H1 (cell line): ENCODE measurements at regions not wholly inside any gene's neighbourhood (a gene's known extent, or its start where the extent isn't known, plus 50 kb on each side); places are given as distances from the start of the nearest gene placed in this dataset.

Source experiments
- CTCF ChIA-PET: fragments of 300-600 bp; sonication (Branson Sonifier 250); formaldehyde crosslinking; loops from one replicate; lab custom pipeline; 2021; ENCODE audit not compliant: partially characterized antibody; lab: Charles Lee
- POLR2A ChIA-PET: fragments of 300-600 bp; sonication (Branson Sonifier 250); formaldehyde crosslinking; loops from one replicate; lab custom pipeline; 2021; ENCODE audit warnings: inconsistent platforms; ENCODE audit not compliant: partially characterized antibody; lab: Charles Lee
- DNase-seq, 2 experiments: peaks; one replicate each; pipeline versions ENCODE4 v3.0.0 to v3.0.0-alpha.2; 2010 to 2022; ENCODE audit warnings: low spot score in 2 of 2, low read depth in 1 of 2, mixed read lengths in 1 of 2
- FAIRE-seq: peaks from 2 replicates; lab custom pipeline; 2011; peaks lifted over from hg19 to GRCh38; lab: Jason Lieb, UNC
- H2AFZ ChIP-seq: 2 replicates; pipeline ENCODE4 v1.8.1; 2012; ENCODE audit warnings: low read length, inconsistent platforms
- H2AK5ac ChIP-seq: 2 replicates; pipeline ENCODE4 v1.6.1; 2013; ENCODE audit warnings: low read depth, low read length
- H2BK120ac ChIP-seq: replicated peaks from 2 replicates; pipeline ENCODE3; 2013; ENCODE audit warnings: low read depth, low read length, inconsistent platforms
- H2BK12ac ChIP-seq: 2 replicates; pipeline ENCODE4 v1.6.1; 2013; ENCODE audit warnings: low read depth, low read length
- H2BK15ac ChIP-seq: 2 replicates; pipeline ENCODE4 v1.6.1; 2013; ENCODE audit warnings: low read length
- H2BK20ac ChIP-seq: 2 replicates; pipeline ENCODE4 v1.6.1; 2013; ENCODE audit warnings: low read length
- H2BK5ac ChIP-seq: 2 replicates; pipeline ENCODE4 v1.6.1; 2013; ENCODE audit warnings: low read depth, low read length
- H3K14ac ChIP-seq: 2 replicates; pipeline ENCODE4 v1.6.1; 2013; ENCODE audit warnings: inconsistent platforms; ENCODE audit not compliant: insufficient read length
- H3K18ac ChIP-seq: 2 replicates; pipeline ENCODE4 v1.6.1; 2013; ENCODE audit warnings: low read length; ENCODE audit errors: extremely low read depth
- H3K23ac ChIP-seq: 2 replicates; pipeline ENCODE4 v1.6.1; 2013; ENCODE audit warnings: inconsistent platforms; ENCODE audit not compliant: insufficient read length
- H3K23me2 ChIP-seq: 2 replicates; pipeline ENCODE4 v1.6.1; 2013; ENCODE audit warnings: low read depth, low read length
- H3K27ac ChIP-seq: 2 replicates; pipeline ENCODE4 v1.6.1; 2011; ENCODE audit warnings: low read depth, low read length, inconsistent platforms
- H3K27me3 ChIP-seq, 4 experiments: replicated peaks in 1 of 4; 1 replicate in 1 of 4; 2 replicates in 3 of 4; pipeline versions ENCODE4 v1.6.1 to v1.8.1; 2011 to 2013; ENCODE audit warnings: low read length in 3 of 4, mild to moderate bottlenecking in 3 of 4, inconsistent platforms in 2 of 4, mixed read lengths in 2 of 4, moderate library complexity in 1 of 4; ENCODE audit not compliant: control insufficient read depth in 3 of 4, insufficient read depth in 3 of 4; ENCODE audit errors: extremely low read depth in 1 of 4
- H3K36me3 ChIP-seq, 4 experiments: 2 replicates each; pipeline versions ENCODE4 v1.6.1 to v1.8.1; 2011 to 2013; ENCODE audit warnings: mild to moderate bottlenecking in 4 of 4, low read length in 3 of 4, moderate library complexity in 2 of 4, control low read depth in 1 of 4, inconsistent platforms in 1 of 4; ENCODE audit not compliant: insufficient read depth in 4 of 4, control insufficient read depth in 2 of 4
- H3K4ac ChIP-seq: replicated peaks from 2 replicates; pipeline ENCODE3; 2013; ENCODE audit warnings: low read length, low read depth, mixed read lengths, inconsistent platforms; ENCODE audit not compliant: insufficient read length
- H3K4me1 ChIP-seq, 4 experiments: replicated peaks in 1 of 4; 1 replicate in 1 of 4; 2 replicates in 3 of 4; pipeline versions ENCODE4 v1.6.1 to v1.8.1; 2011 to 2013; ENCODE audit warnings: low read length in 3 of 4, inconsistent platforms in 2 of 4, mixed read lengths in 1 of 4; ENCODE audit not compliant: insufficient read depth in 4 of 4, control insufficient read depth in 3 of 4
- H3K4me2 ChIP-seq, 2 experiments: 2 replicates each; pipeline versions ENCODE4 v1.6.1 to v1.8.1; 2011 to 2013; ENCODE audit warnings: low read depth in 2 of 2, low read length in 2 of 2, control low read depth in 1 of 2, inconsistent platforms in 1 of 2, mild to moderate bottlenecking in 1 of 2; ENCODE audit not compliant: insufficient read depth in 1 of 2
- H3K4me3 ChIP-seq, 4 experiments: fragments of 200-600, 300-600 bp in 1 of 4; sonication (generic), shearing (Covaris generic), sonication (Bioruptor Twin) in 1 of 4; 2 replicates each; pipeline versions ENCODE4 v1.5.1 to v1.8.1; 2011 to 2016; ENCODE audit warnings: low read length in 4 of 4, low read depth in 3 of 4, control low read depth in 2 of 4, inconsistent platforms in 2 of 4, mild to moderate bottlenecking in 2 of 4, mixed read lengths in 1 of 4, moderate library complexity in 1 of 4; ENCODE audit not compliant: insufficient read depth in 2 of 4; ENCODE audit errors: extremely low read depth in 1 of 4
- H3K56ac ChIP-seq: replicated peaks from 2 replicates; pipeline ENCODE3; 2013; ENCODE audit warnings: low read depth, mild to moderate bottlenecking, mixed read lengths, low read length, inconsistent platforms; ENCODE audit not compliant: insufficient read length
- H3K79me1 ChIP-seq: 2 replicates; pipeline ENCODE4 v1.6.1; 2013; ENCODE audit warnings: low read depth, low read length, control low read depth
- H3K79me2 ChIP-seq, 2 experiments: 2 replicates each; pipeline versions ENCODE4 v1.6.1 to v1.8.1; 2012 to 2013; ENCODE audit warnings: low read length in 2 of 2, mild to moderate bottlenecking in 2 of 2, inconsistent platforms in 1 of 2; ENCODE audit not compliant: insufficient read depth in 2 of 2, control insufficient read depth in 1 of 2
- H3K9ac ChIP-seq, 4 experiments: replicated peaks in 1 of 4; 1 replicate in 1 of 4; 2 replicates in 3 of 4; pipeline versions ENCODE4 v1.6.1 to v1.8.1; 2011 to 2013; ENCODE audit warnings: low read depth in 3 of 4, low read length in 3 of 4, control low read depth in 2 of 4, mild to moderate bottlenecking in 2 of 4, moderate library complexity in 2 of 4, inconsistent platforms in 1 of 4; ENCODE audit errors: extremely low read depth in 1 of 4
- H3K9me3 ChIP-seq, 2 experiments: 2 replicates each; pipeline versions ENCODE4 v1.6.1 to v1.8.1; 2012 to 2013; ENCODE audit warnings: mild to moderate bottlenecking in 2 of 2, moderate library complexity in 2 of 2, control low read depth in 1 of 2, inconsistent platforms in 1 of 2, low read depth in 1 of 2, low read length in 1 of 2, mixed read lengths in 1 of 2; ENCODE audit not compliant: insufficient read depth in 2 of 2
- H4K20me1 ChIP-seq, 2 experiments: replicated peaks in 1 of 2; 2 replicates each; pipeline versions ENCODE3 to v1.8.1; 2011 to 2013; ENCODE audit warnings: inconsistent platforms in 2 of 2, low read length in 2 of 2, mild to moderate bottlenecking in 1 of 2; ENCODE audit not compliant: insufficient read depth in 2 of 2, control insufficient read depth in 1 of 2
- H4K5ac ChIP-seq: 2 replicates; pipeline ENCODE4 v1.6.1; 2013; ENCODE audit warnings: low read length, low read depth, mixed read lengths, inconsistent platforms; ENCODE audit not compliant: insufficient read length
- H4K8ac ChIP-seq: 2 replicates; pipeline ENCODE4 v1.8.0; 2013; ENCODE audit warnings: mild to moderate bottlenecking, moderate library complexity, low read length, inconsistent platforms; ENCODE audit not compliant: insufficient read depth; ENCODE audit errors: extremely low read depth
- H4K91ac ChIP-seq: replicated peaks from 2 replicates; pipeline ENCODE3; 2013; ENCODE audit warnings: low read length, mixed read lengths, inconsistent platforms; ENCODE audit not compliant: insufficient read length
- BRCA1 ChIP-seq: IDR thresholded peaks from 2 replicates; pipeline ENCODE4 v1.6.1; 2012; ENCODE audit warnings: low read depth, low read length, improper control_type of control experiment
- CHD1 ChIP-seq: IDR thresholded peaks from 2 replicates; pipeline ENCODE4 v1.6.1; 2012; ENCODE audit warnings: low read depth, low read length, improper control_type of control experiment
- CHD2 ChIP-seq: IDR thresholded peaks from 2 replicates; pipeline ENCODE4 v1.6.1; 2012; ENCODE audit warnings: low read length, improper control_type of control experiment
- CTCF ChIP-seq, 3 experiments: IDR thresholded peaks; 1 replicate in 2 of 3; 2 replicates in 1 of 3; pipeline versions ENCODE4 v1.5.1 to v1.6.1; 2011; ENCODE audit warnings: low read length in 3 of 3, mild to moderate bottlenecking in 3 of 3, inconsistent platforms in 2 of 3, low read depth in 1 of 3, moderate library complexity in 1 of 3; ENCODE audit not compliant: insufficient read depth in 1 of 3; ENCODE audit errors: control extremely low read depth in 1 of 3
- HDAC6 ChIP-seq: IDR thresholded peaks from one replicate; pipeline ENCODE4 v1.7.1; 2012; ENCODE audit warnings: low read depth, mild to moderate bottlenecking, inconsistent platforms, low read length, moderate library complexity
- KDM1A ChIP-seq: fragments of 200-600, 300-600 bp; sonication (generic); IDR thresholded peaks from 2 replicates; pipeline ENCODE4 v1.7.1; 2016; ENCODE audit warnings: mild to moderate bottlenecking, low read length, borderline replicate concordance
- NRF1 ChIP-seq: IDR thresholded peaks from 2 replicates; pipeline ENCODE4 v1.6.1; 2011; ENCODE audit warnings: mild to moderate bottlenecking, low read depth, low read length, improper control_type of control experiment
- PHF8 ChIP-seq: fragments of 200-600 bp; sonication (generic); conservative IDR thresholded peaks from 2 replicates; pipeline ENCODE4 v1.7.1; 2012; ENCODE audit warnings: low read depth, mild to moderate bottlenecking, inconsistent platforms, low read length, moderate library complexity
- POLR2AphosphoS5 ChIP-seq: IDR thresholded peaks from 2 replicates; pipeline ENCODE4 v1.6.1; 2011; ENCODE audit warnings: low read depth, low read length
- RAD21 ChIP-seq, 2 experiments: IDR thresholded peaks in 1 of 2; conservative IDR thresholded peaks in 1 of 2; 2 replicates each; pipeline ENCODE4 v1.6.1; 2011; ENCODE audit warnings: low read depth in 2 of 2, low read length in 2 of 2, improper control_type of control experiment in 1 of 2, inconsistent platforms in 1 of 2, mild to moderate bottlenecking in 1 of 2, moderate library complexity in 1 of 2
- SIRT6 ChIP-seq: IDR thresholded peaks from one replicate; pipeline ENCODE4 v1.7.1; 2012; ENCODE audit warnings: low read length, inconsistent platforms
- SP4 ChIP-seq: IDR thresholded peaks from 2 replicates; pipeline ENCODE4 v1.6.1; 2012; ENCODE audit warnings: low read length, inconsistent platforms
- TAF7 ChIP-seq: optimal IDR thresholded peaks from 2 replicates; pipeline ENCODE3; 2011; ENCODE audit warnings: low read depth, mild to moderate bottlenecking, inconsistent platforms, low read length, moderate library complexity, borderline replicate concordance
- WGBS, 2 experiments: shearing (Covaris generic) in 1 of 2; methylation state at CpG; one replicate each; pipeline versions ENCODE4 v1.1.6 to v1.1.7; 2013 to 2015; ENCODE audit warnings: low lambda C conversion rate in 2 of 2, mixed read lengths in 2 of 2, inconsistent platforms in 1 of 2, low coverage in 1 of 2, missing lambda C conversion rate in 1 of 2; ENCODE audit not compliant: insufficient replicate concordance in 2 of 2, insufficient coverage in 1 of 2, insufficient read length in 1 of 2; ENCODE audit errors: extremely low coverage in 1 of 2, missing lambda C conversion rate in 1 of 2; 5-methylcytosine and 5-hydroxymethylcytosine counted together

- Histone ChIP-seq H3K79me1 (no peaks in the 10 kb centered on the region), H3K4me3 (no peak overlapping the region), H2BK12ac (no peak overlapping the region), H3K79me2 (no peaks in the 10 kb centered on the region), H4K5ac (no peak overlapping the region), H4K20me1 (no peaks in the 10 kb centered on the region), H3K18ac (no peak overlapping the region), H3K4me2 (no peak overlapping the region), H3K36me3 (no peaks in the 10 kb centered on the region), H2BK120ac (no peak overlapping the region), H2BK15ac (no peak overlapping the region), H4K91ac (no peak overlapping the region), H3K4me1 (no peaks in the 10 kb centered on the region), H3K23ac (no peak overlapping the region), H2AK5ac (no peak overlapping the region), H3K27ac (no peak overlapping the region), H3K27me3 (no peaks in the 10 kb centered on the region), H2BK20ac (no peak overlapping the region), H3K14ac (no peak overlapping the region), H2BK5ac (no peak overlapping the region), H3K9me3 (no peaks in the 10 kb centered on the region), H3K23me2 (no peaks in the 10 kb centered on the region; the same call in 1 of the 2 replicates), H3K4ac (no peak overlapping the region), H4K8ac (no peak overlapping the region), H3K9ac (no peak overlapping the region), H2AFZ (no peak overlapping the region), H3K56ac (no peak overlapping the region)
- peak in 1 of 2 experiments; percentile 19 for DNase-seq
- ChIA-PET POLR2A (no interaction called here), CTCF (interaction anchor here (0.6 to 1.1 kb wide), 2 partner anchors 12 to 76 kb away, joined by 3 read pairs; no protein-coding TSS in a partner anchor)
- no peak for FAIRE-seq
- TF ChIP-seq HDAC6 (no peak), CHD1 (no peak), SP4 (no peak), BRCA1 (no peak), PHF8 (no peak), CTCF (IDR thresholded peaks at IDR 0.05; ENCODE audit: control extremely low read depth in 1 of 3, insufficient read depth in 1 of 3, low read depth in 1 of 3, low read length in 3 of 3) (no peak), TAF7 (no peak), NRF1 (no peak), KDM1A (no peak), SIRT6 (no peak), CHD2 (no peak), POLR2AphosphoS5 (no peak), RAD21 (IDR thresholded peaks at IDR 0.05 in 1 of 2, conservative IDR thresholded peaks at IDR 0.05 in 1 of 2; ENCODE audit: low read depth in 2 of 2, low read length in 2 of 2) (no peak)
- 68 to 100% methylated on average over 1 to 2 of the region's 2 CpGs for WGBS, 2 experiments
Observed at GRCh38 chr1:30520476-30520875, 202.9 kb downstream of the MATN1 start.
